NCI-H2196 treated with DMSO at 0.1 percent for 48 hours (cell line): ENCODE measurements at regions not wholly inside any gene's neighbourhood (a gene's known extent, or its start where the extent isn't known, plus 50 kb on each side); places are given as distances from the start of the nearest gene placed in this dataset.

Source experiments
- DNase-seq: peaks from one replicate; lab custom pipeline; 2025; ENCODE audit not compliant: unreplicated experiment; lab: John Stamatoyannopoulos, UW

- DNase-seq, result peak; percentile 78
Observed at GRCh38 chr9:129320575-129321285, 142.7 kb upstream of the IER5L start.

DNA sequence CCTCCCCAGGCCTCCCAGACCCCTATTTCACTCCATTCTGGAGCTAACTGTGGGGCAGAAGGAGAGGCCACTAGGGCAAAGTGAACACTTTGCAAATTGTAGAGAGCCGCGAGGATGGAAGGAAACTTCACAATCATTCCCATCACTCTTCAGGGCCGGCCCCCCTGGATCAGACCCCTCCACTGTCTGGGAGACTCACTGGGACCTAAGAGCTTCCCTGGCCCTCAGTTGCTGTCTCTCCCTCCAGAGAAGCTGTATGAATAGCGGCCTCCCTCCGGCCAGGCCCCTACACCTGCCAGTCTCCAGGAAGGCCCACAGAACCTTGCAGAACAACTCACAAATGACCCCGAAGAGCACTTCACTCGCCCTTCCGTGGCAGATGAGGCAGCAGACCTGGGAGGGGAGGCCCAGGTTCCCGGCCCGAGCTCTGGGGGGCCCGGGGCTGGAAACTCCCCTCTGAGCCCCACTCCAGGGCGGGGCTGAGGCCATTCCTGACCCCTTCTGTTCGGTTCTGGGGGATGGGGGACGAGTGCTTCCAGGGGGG lies 141.9 kb upstream of the IER5L start:
- no peak for DNase-seq

DNA sequence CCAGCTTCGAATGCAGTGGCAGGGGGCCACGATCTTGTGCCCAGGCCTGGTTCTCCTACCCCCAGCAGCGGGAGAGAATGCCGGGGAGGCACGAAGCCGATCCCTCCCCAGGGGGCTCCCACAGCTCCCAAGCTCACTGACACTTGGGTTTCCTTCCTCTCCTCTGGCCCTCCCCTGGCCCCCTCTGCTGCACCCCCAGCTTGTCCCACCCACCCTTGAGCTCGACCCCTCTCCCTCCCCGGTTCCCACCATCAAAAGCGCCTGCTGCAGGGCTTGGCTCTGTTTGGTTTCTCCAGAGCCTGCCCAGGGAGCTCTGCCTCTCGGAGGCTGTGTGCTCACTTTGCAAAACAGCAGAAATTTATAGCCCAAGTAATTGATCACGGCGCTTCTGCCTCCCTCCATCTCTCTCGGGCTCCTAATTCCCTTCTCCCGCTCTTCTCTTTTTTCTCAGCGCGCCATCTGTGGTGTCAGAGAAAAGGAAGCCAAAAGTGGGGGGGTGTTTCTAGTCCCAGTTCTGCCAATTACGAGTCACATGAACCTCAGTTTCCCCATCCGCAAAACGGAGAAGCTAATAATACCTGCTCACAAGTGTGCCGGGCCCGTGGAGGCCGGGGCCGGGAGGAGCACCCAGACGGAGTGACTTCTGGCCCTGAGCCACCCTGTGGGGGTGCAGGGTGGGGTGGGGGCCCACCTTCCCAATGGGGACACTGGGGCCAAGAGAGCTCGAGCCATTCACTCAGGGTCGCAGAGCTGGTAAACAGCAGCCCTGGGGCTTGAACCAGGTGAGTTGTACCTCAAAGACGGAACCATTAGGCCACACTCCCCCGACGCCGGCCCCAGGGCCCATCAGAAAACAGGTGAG lies 141.2 kb upstream of the IER5L start:
- DNase-seq, result no peak

- no peak for DNase-seq
Observed at GRCh38 chr9:129318121-129319075, 140.3 kb upstream of the IER5L start.

- no peak for DNase-seq
Observed at GRCh38 chr9:129317179-129318011, 139.3 kb upstream of the IER5L start.

GRCh38 chr9:129316281-129317030 lies 138.4 kb upstream of the IER5L start:
- no peak for DNase-seq

- no peak for DNase-seq
Observed at GRCh38 chr9:129313331-129313955, 135.4 kb upstream of the IER5L start.

DNA sequence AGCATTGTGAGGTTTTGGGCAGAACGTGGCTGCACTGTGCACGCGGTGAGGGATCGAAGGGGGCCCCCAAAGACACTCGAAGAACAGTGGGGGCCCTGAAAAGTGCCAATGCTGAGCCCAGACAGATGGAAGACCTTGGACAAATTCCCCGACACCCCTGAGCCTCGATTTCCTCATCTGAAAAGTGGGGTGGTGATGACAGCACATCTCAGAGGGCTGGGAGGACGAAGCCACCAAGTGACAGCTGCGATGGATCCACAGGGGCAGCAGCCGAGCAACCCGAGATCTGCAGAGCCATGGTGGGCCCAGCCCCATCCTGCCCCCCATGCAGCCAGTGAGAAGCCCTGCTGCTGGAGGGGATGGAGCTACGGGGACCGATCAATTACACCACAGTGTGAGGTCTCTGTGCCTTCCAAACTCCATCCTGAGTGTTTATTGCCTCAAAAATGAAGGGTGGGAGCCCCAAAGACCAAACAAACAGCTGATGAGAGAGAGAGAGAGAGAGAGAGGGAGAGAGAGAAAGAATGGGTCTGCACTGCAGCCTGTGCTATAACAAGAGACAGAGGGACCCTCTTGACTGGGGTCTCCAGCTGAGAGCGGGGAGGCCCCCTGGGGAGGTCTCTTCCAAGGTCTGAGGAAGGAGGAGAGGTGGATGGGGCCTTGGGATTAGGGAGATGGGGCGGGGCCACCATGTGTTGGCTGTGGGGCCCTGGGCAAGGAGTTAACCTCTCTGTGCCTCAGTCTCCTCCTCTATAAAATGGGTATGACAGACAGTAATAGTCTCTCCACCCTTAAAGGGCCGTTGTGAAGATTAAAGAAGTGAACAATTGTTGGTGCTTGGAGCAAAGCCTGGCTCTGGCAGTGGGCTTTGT lies 134.4 kb upstream of the IER5L start:
- DNase-seq, result no peak

GRCh38 chr9:129311643-129312042 lies 133.6 kb upstream of the IER5L start:
- no peak for DNase-seq

DNA sequence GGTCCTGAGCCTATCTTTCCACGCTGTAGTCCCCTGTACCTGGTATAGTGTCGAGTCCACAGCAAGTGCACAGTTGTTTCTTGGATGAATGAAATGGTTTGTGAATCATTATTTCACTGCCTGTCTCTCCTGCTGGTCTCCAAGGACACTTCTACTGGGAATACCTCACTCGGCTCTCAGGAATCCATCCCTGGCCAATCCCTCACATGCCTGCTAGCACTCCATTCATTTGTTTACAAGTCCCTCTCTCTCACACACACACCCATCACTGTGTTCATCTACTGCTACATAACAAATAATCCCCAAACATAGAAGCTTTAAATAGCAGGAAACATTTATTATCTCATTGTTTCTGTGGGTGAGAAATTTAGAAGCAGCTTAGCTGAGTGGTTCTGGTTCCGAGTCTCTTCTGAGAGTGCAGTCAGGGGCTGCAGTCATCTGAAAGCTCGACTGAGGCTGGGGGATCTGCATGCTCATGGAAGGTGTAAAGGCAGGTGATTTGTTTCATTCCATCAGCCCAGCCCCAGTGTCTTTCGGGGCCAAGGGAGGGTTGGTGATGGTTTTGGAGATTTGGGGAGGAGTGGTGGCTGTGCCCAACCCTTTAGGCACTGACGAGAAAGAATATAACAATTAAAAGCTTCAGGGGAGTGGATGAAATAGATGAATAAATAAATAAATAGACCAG lies 132.7 kb upstream of the IER5L start:
- DNase-seq, result no peak

- no peak for DNase-seq
Observed at GRCh38 chr9:129309906-129310305, 131.8 kb upstream of the IER5L start.

GRCh38 chr9:129309041-129309430 lies 131.0 kb upstream of the IER5L start:
- no peak for DNase-seq

GRCh38 chr9:129307227-129307970 lies 129.3 kb upstream of the IER5L start:
- no peak for DNase-seq

DNA sequence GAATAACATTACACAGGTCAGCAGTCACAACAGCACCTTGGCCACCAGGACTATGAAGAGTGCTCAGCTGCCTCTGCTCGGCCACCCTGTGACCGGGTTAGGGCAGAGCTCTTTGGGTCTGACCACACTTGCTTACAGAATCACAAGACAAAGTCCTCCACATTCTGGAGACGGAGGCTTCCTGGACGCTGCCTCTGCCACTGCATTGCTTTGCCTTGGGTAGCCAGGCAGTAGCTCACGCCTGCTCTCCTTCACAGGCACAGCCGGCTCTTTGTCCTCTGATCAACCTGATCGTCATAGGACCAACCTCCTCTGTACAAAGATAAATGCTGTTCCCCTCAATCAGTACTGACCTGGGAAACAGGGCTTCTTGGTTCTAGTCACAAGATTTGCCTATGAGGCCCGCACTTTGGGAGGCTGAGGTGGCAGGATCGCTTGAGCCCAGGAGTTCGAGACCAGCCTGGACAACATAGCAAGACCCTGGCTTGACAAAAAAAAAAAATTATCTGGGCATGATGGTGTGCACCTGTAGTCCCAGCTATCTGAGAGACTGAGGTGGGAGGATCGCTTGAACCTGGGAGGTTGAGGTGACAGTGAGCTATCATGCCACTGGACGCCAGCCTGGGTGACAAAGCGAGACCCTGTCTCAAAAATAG lies 128.4 kb upstream of the IER5L start:
- DNase-seq, result no peak

- DNase-seq, result no peak
Observed at GRCh38 chr9:129305246-129305645, 127.2 kb upstream of the IER5L start.

DNA sequence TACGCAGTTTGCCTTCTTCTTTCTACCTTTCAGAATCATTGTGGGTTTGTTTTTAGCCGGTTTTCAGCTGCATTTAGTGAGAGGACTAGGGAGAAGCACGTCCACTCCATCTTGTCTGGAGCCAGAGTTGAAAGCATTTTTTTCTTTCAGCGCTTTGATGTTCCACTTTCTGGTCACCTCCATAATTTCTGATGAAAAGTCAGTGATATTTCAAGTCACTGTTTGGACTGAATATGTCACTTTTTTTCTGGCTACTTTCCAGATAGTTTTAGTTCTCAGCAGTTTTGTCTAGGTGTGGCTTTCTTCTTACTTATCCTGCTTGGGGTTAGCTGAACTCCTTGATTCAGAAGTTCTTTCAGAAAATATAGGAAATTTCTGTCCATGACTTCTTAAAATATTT lies 123.9 kb upstream of the IER5L start:
- no peak for DNase-seq
